ENCODE measurements at regions not wholly inside any gene's neighbourhood (a gene's known extent, or its start where the extent isn't known, plus 50 kb on each side); places are given as distances from the start of the nearest gene placed in this dataset.
"Not testable (repeated sequence)": the region's sequence is repeated elsewhere in the genome, so short reads cannot be mapped to it uniquely, and the experiment has no call there.

DNA sequence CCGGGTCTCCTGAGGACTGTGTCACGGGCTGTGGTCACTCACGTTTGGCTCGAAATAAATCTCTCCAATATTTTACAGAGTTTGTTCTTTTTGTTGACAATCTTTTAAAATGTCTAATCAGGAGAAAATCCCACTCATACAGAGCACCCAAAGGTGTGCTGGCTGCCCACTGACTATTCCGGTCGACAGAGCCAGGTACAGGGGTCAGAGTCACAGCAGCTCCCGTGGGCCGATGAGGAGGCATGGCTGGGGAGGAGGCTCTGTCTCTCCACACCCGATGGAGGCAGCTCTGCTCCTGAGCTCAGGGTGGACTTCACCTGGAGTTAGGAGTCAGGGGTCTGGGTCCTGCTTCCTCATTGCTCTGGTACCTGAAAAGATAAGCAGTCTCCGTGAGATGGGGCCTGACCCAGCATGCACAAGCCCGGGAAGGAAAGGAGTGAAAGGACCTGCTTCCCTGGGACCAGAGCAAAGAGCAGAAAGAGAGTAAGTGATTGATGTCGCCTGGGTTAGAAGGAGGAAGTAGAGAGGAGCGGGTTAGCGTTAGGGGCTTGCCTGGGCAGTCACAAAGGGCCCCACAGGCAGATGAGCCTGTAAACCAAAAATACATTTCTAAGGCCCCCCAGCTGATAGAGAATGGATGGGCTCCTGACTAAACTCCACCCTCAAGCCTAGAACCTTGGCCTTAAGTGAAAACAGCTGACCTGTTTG lies 53.5 kb upstream of the UNC93A start:
- peak overlapping the region; percentile 51 for H3K27ac ChIP-seq (ENCODE audit: low read depth, low read length)
- no peak overlapping the region for H3K18ac ChIP-seq (ENCODE audit: low read length)
- no peak overlapping the region for H4K8ac ChIP-seq (ENCODE audit: low read depth, low read length)
- no CpG with 5 or more reads among the region's 14 CpGs for WGBS (ENCODE audit: extremely low coverage, insufficient coverage, low lambda C conversion rate)
- H3K27me3 ChIP-seq (ENCODE audit: insufficient read depth, low read length, poor library complexity): no peaks in the 10 kb centered on the region
- no peak for DNase-seq
- H2BK5ac ChIP-seq (ENCODE audit: low read length): peak overlapping the region; percentile 43
- no peak overlapping the region for H3K23ac ChIP-seq (ENCODE audit: low read length)
- peak overlapping the region; percentile 70 for H3K56ac ChIP-seq (ENCODE audit: low read length)
- H2BK120ac ChIP-seq (ENCODE audit: low read depth, low read length): no peak overlapping the region
- H3K79me1 ChIP-seq (ENCODE audit: low read length): no peaks in the 10 kb centered on the region
- H3K4ac ChIP-seq (ENCODE audit: low read depth, low read length): peak overlapping the region; percentile 29
- H3K36me3 ChIP-seq (ENCODE audit: control insufficient read depth, insufficient read depth, low read length): no peaks in the 10 kb centered on the region
- no peak overlapping the region for H2AK5ac ChIP-seq (ENCODE audit: low read length)
- H3K79me2 ChIP-seq (ENCODE audit: control insufficient read depth, insufficient read depth, low read length): peaks cover 14% of the 10 kb centered on the region
- no peak overlapping the region for H4K5ac ChIP-seq (ENCODE audit: low read length)
- no peak overlapping the region for H3K9ac ChIP-seq (ENCODE audit: low read length)
- no peak overlapping the region for H3K4me3 ChIP-seq (ENCODE audit: low read length)
- no peak overlapping the region for H3K4me2 ChIP-seq (ENCODE audit: low read length)
- H3K4me1 ChIP-seq (ENCODE audit: control insufficient read depth, low read depth, low read length): peaks cover 10% of the 10 kb centered on the region
- H2BK15ac ChIP-seq (replicated peaks; ENCODE audit: low read depth): no peak overlapping the region

DNA sequence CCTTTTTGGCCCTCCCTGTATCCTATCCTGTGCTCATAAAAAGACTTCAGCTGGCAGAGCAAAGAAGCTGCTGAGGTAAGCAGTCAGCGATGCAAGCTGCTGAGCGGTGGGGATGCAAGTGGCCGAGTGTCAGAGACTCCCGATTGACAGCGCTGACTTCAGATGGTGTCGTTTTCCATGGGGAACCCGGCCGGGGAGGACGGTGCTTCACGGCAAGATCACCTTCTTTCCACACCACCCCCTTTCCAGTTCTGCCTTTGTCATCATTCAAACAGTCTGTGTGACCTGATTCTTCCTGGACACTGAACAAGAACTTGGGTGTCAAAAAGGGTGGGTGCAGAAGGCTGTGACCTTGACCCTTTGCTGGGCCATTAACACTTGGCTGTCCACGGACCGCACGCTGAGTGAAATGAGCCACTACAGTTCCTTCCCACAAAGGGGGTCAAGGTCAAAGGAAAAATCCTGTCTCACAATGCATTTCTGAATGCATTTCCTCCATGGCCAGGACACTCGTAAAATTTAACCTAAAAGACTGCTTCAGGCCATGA lies 52.9 kb upstream of the UNC93A start:
- H2AK5ac ChIP-seq (ENCODE audit: low read length): no peak overlapping the region
- H3K36me3 ChIP-seq (ENCODE audit: control insufficient read depth, insufficient read depth, low read length): no peaks in the 10 kb centered on the region
- H3K4ac ChIP-seq (ENCODE audit: low read depth, low read length): peak overlapping the region; percentile 29
- peak overlapping the region; percentile 51 for H3K27ac ChIP-seq (ENCODE audit: low read depth, low read length)
- no peak overlapping the region for H3K9ac ChIP-seq (ENCODE audit: low read length)
- no peaks in the 10 kb centered on the region for H3K27me3 ChIP-seq (ENCODE audit: insufficient read depth, low read length, poor library complexity)
- H3K56ac ChIP-seq (ENCODE audit: low read length): peak overlapping the region; percentile 70
- no peak overlapping the region for H2BK5ac ChIP-seq (ENCODE audit: low read length)
- H3K23ac ChIP-seq (ENCODE audit: low read length): no peak overlapping the region
- no peak overlapping the region for H4K8ac ChIP-seq (ENCODE audit: low read depth, low read length)
- H2BK120ac ChIP-seq (ENCODE audit: low read depth, low read length): no peak overlapping the region
- H3K79me1 ChIP-seq (ENCODE audit: low read length): no peaks in the 10 kb centered on the region
- no peak overlapping the region for H4K5ac ChIP-seq (ENCODE audit: low read length)
- H2BK15ac ChIP-seq (replicated peaks; ENCODE audit: low read depth): no peak overlapping the region
- no peak overlapping the region for H3K4me2 ChIP-seq (ENCODE audit: low read length)
- peaks cover 7% of the 10 kb centered on the region for H3K4me1 ChIP-seq (ENCODE audit: control insufficient read depth, low read depth, low read length)
- DNase-seq: peak; percentile 62
- H3K18ac ChIP-seq (ENCODE audit: low read length): no peak overlapping the region
- peaks cover 11% of the 10 kb centered on the region for H3K79me2 ChIP-seq (ENCODE audit: control insufficient read depth, insufficient read depth, low read length)
- no CpG with 5 or more reads among the region's 14 CpGs for WGBS (ENCODE audit: extremely low coverage, insufficient coverage, low lambda C conversion rate)
- H3K4me3 ChIP-seq (ENCODE audit: low read length): no peak overlapping the region

GRCh38 chr6:167238694-167239467 lies 52.2 kb upstream of the UNC93A start:
- Histone ChIP-seq H3K56ac (ENCODE audit: low read length) (peak overlapping the region; percentile 15), H2BK5ac (ENCODE audit: low read length) (no peak overlapping the region), H3K4me1 (ENCODE audit: control insufficient read depth, low read depth, low read length) (peaks cover 7% of the 10 kb centered on the region), H3K27ac (ENCODE audit: low read depth, low read length) (no peak overlapping the region), H3K27me3 (ENCODE audit: insufficient read depth, low read length, poor library complexity) (no peaks in the 10 kb centered on the region), H2BK120ac (ENCODE audit: low read depth, low read length) (no peak overlapping the region), H2AK5ac (ENCODE audit: low read length) (no peak overlapping the region), H4K8ac (ENCODE audit: low read depth, low read length) (no peak overlapping the region), H3K79me2 (ENCODE audit: control insufficient read depth, insufficient read depth, low read length) (peaks cover 11% of the 10 kb centered on the region), H3K18ac (ENCODE audit: low read length) (no peak overlapping the region), H3K23ac (ENCODE audit: low read length) (no peak overlapping the region), H3K4me2 (ENCODE audit: low read length) (no peak overlapping the region), H3K36me3 (ENCODE audit: control insufficient read depth, insufficient read depth, low read length) (no peaks in the 10 kb centered on the region), H3K4me3 (ENCODE audit: low read length) (no peak overlapping the region), H4K5ac (ENCODE audit: low read length) (no peak overlapping the region), H3K9ac (ENCODE audit: low read length) (no peak overlapping the region), H2BK15ac (replicated peaks; ENCODE audit: low read depth) (no peak overlapping the region), H3K4ac (ENCODE audit: low read depth, low read length) (no peak overlapping the region), H3K79me1 (ENCODE audit: low read length) (no peaks in the 10 kb centered on the region)
- no CpG with 5 or more reads among the region's 12 CpGs for WGBS (ENCODE audit: extremely low coverage, insufficient coverage, low lambda C conversion rate)
- no peak for DNase-seq

GRCh38 chr6:167239470-167239869 lies 51.6 kb upstream of the UNC93A start:
- WGBS (ENCODE audit: extremely low coverage, insufficient coverage, low lambda C conversion rate): no CpG with 5 or more reads among the region's 2 CpGs
- H3K27ac ChIP-seq (ENCODE audit: low read depth, low read length); H3K4me2 ChIP-seq (ENCODE audit: low read length): not testable (repeated sequence)

DNA sequence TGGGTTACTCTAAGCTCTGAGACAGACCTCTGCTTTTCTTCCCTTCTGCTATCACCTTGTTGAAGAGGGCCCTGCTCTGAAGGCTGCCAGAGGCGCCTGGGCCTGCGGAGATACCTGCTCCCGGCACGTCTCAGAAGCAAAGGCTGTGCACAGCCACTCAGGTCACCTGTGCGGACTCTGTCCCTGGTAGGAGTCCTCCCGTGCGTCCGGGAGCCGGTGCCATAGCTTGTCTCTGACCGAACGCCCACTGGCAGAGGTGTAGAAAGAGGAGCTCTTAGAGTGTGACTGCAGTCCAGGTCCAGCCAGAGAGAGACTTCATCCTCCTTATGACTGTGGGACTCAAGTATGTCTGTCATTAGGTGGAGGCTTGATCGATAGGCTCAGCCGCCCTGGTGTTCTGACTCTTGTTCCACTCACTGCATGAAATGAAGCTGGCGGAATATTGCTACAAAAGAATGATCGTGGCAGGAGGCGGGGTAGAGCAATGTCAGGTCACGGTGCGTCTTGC lies 51.0 kb upstream of the UNC93A start:
- DNase-seq: no peak
- whole genome bisulfite sequencing (ENCODE audit: extremely low coverage, insufficient coverage, low lambda C conversion rate): no CpG with 5 or more reads among the region's 18 CpGs
- H3K4ac ChIP-seq (ENCODE audit: low read depth, low read length): no peak overlapping the region

More at GRCh38 chr6:167239470-167239869, 51.6 kb upstream of the UNC93A start:
- H2BK15ac ChIP-seq (replicated peaks; ENCODE audit: low read depth); H3K9ac ChIP-seq (ENCODE audit: low read length); H3K56ac ChIP-seq (ENCODE audit: low read length); H4K8ac ChIP-seq (ENCODE audit: low read depth, low read length); H3K18ac ChIP-seq (ENCODE audit: low read length); H2BK5ac ChIP-seq (ENCODE audit: low read length); H3K23ac ChIP-seq (ENCODE audit: low read length); H2BK120ac ChIP-seq (ENCODE audit: low read depth, low read length); H3K4ac ChIP-seq (ENCODE audit: low read depth, low read length); DNase-seq; H4K5ac ChIP-seq (ENCODE audit: low read length); H3K27me3 ChIP-seq (ENCODE audit: insufficient read depth, low read length, poor library complexity); H3K4me3 ChIP-seq (ENCODE audit: low read length); H3K79me1 ChIP-seq (ENCODE audit: low read length); H2AK5ac ChIP-seq (ENCODE audit: low read length); H3K36me3 ChIP-seq (ENCODE audit: control insufficient read depth, insufficient read depth, low read length): not testable (repeated sequence)
- Histone ChIP-seq H3K79me2 (ENCODE audit: control insufficient read depth, insufficient read depth, low read length) (peaks cover 11% of the 10 kb centered on the region), H3K4me1 (ENCODE audit: control insufficient read depth, low read depth, low read length) (peaks cover 11% of the 10 kb centered on the region)

More for the DNA sequence above, 51.0 kb upstream of the UNC93A start:
- Histone ChIP-seq H3K56ac (ENCODE audit: low read length) (peak overlapping the region; percentile 25), H3K18ac (ENCODE audit: low read length) (no peak overlapping the region), H3K23ac (ENCODE audit: low read length) (no peak overlapping the region), H3K36me3 (ENCODE audit: control insufficient read depth, insufficient read depth, low read length) (no peaks in the 10 kb centered on the region), H3K4me3 (ENCODE audit: low read length) (no peak overlapping the region), H4K8ac (ENCODE audit: low read depth, low read length) (no peak overlapping the region), H4K5ac (ENCODE audit: low read length) (no peak overlapping the region), H2BK120ac (ENCODE audit: low read depth, low read length) (no peak overlapping the region), H2AK5ac (ENCODE audit: low read length) (no peak overlapping the region), H3K79me2 (ENCODE audit: control insufficient read depth, insufficient read depth, low read length) (peaks cover 10% of the 10 kb centered on the region), H3K4me1 (ENCODE audit: control insufficient read depth, low read depth, low read length) (peaks cover 14% of the 10 kb centered on the region), H3K4me2 (ENCODE audit: low read length) (no peak overlapping the region), H3K9ac (ENCODE audit: low read length) (no peak overlapping the region), H3K27me3 (ENCODE audit: insufficient read depth, low read length, poor library complexity) (no peaks in the 10 kb centered on the region), H3K27ac (ENCODE audit: low read depth, low read length) (no peak overlapping the region), H2BK15ac (replicated peaks; ENCODE audit: low read depth) (no peak overlapping the region), H2BK5ac (ENCODE audit: low read length) (no peak overlapping the region), H3K79me1 (ENCODE audit: low read length) (no peaks in the 10 kb centered on the region)

Data from mesendoderm (in vitro differentiated cells).